ENCODE measurements at regions not wholly inside any gene's neighbourhood (a gene's known extent, or its start where the extent isn't known, plus 50 kb on each side); places are given as distances from the start of the nearest gene placed in this dataset.

DNA sequence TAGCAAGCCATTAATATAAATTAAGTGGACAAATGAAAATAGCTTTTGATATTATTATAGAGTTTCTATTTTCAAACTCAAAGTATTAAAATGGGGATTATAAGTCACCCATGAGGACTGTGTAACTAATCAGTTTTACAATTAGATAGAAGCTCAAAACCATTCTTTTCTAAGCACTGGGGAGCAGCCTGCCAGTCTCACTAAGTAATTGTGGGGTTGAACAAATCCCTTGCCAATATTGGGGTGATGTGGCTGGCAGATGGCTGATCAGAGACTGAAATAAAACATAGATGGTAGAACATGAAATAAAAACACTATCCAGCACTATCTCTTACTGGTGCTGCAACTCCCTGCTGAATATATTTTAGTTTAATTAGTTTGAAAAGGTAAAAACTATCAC, 353.2 kb downstream of the FLRT2 start:
- Histone ChIP-seq H4K20me1 (ENCODE audit: insufficient read depth, low read length) (no peaks in the 10 kb centered on the region), H3K27me3 (ENCODE audit: control insufficient read depth in 1 of 2, insufficient read depth in 2 of 2, low read length in 2 of 2) (no peaks in the 10 kb centered on the region; a peak in 1 of 5 replicates), H3K4me2 (ENCODE audit: low read depth, low read length) (no peak overlapping the region), H3K79me2 (ENCODE audit: insufficient read depth, low read length) (no peaks in the 10 kb centered on the region), H3K9ac (ENCODE audit: insufficient read depth, low read depth, low read length) (no peak overlapping the region), H3K4me3 (replicated peaks in 1 of 3; ENCODE audit: insufficient read depth in 1 of 3, low read depth in 2 of 3, low read length in 3 of 3) (no peak overlapping the region), H3K36me3 (replicated peaks in 1 of 2; ENCODE audit: control insufficient read depth in 1 of 2, insufficient read depth in 2 of 2, low read length in 2 of 2) (no peaks in the 10 kb centered on the region), H3K27ac (ENCODE audit: extremely low read length, insufficient read depth, low read length) (no peak overlapping the region), H3K4me1 (ENCODE audit: insufficient read depth, low read length) (no peaks in the 10 kb centered on the region), H3K9me3 (ENCODE audit: low read length) (peaks cover 58% of the 10 kb centered on the region), H2AFZ (ENCODE audit: low read length) (no peak overlapping the region)
- ATAC-seq (no peak), DNase-seq (ENCODE audit: low spot score) (no peak), FAIRE-seq (no peak)
- intact Hi-C loops (cut with micrococcal nuclease; ENCODE audit: unreplicated experiment) (no loop called here), in situ Hi-C loops (cut with HindIII; ENCODE audit: extremely low pct_ligation_motif_present, low pct_unique_long_range_greater_than_20kb) (no loop called here)
- TF ChIP-seq ZNF772 (CRISPR knock-in tag; IDR thresholded peaks at IDR 0.05) (no peak), SIN3A (IDR thresholded peaks at IDR 0.05; ENCODE audit: borderline replicate concordance, low read depth, low read length) (no peak), SRSF4 (IDR thresholded peaks at IDR 0.05; ENCODE audit: low read depth, low read length, poor library complexity, severe bottlenecking) (no peak), HDAC1 (CRISPR knock-in tag; IDR thresholded peaks at IDR 0.05) (no peak), ZEB1 (IDR thresholded peaks at IDR 0.05; ENCODE audit: insufficient replicate concordance, low read depth) (no peak), ZFP91 (CRISPR knock-in tag; IDR thresholded peaks at IDR 0.05; ENCODE audit: borderline replicate concordance) (no peak), SPEN (CRISPR knock-in tag; IDR thresholded peaks at IDR 0.05; ENCODE audit: low read depth) (no peak), CC2D1A (CRISPR knock-in tag; IDR thresholded peaks at IDR 0.05) (no peak), ZNF207 (IDR thresholded peaks at IDR 0.05; ENCODE audit: borderline replicate concordance) (no peak), ATF1 (CRISPR knock-in tag; IDR thresholded peaks at IDR 0.05) (no peak), KAT7 (CRISPR knock-in tag; IDR thresholded peaks at IDR 0.05; ENCODE audit: borderline replicate concordance) (no peak), JUN (CRISPR knock-in tag; IDR thresholded peaks at IDR 0.05) (no peak), MED1 (CRISPR knock-in tag; IDR thresholded peaks at IDR 0.05) (no peak), NFIC (IDR thresholded peaks at IDR 0.05; ENCODE audit: low read length) (no peak)
- TF ChIP-seq, protein P1, sequence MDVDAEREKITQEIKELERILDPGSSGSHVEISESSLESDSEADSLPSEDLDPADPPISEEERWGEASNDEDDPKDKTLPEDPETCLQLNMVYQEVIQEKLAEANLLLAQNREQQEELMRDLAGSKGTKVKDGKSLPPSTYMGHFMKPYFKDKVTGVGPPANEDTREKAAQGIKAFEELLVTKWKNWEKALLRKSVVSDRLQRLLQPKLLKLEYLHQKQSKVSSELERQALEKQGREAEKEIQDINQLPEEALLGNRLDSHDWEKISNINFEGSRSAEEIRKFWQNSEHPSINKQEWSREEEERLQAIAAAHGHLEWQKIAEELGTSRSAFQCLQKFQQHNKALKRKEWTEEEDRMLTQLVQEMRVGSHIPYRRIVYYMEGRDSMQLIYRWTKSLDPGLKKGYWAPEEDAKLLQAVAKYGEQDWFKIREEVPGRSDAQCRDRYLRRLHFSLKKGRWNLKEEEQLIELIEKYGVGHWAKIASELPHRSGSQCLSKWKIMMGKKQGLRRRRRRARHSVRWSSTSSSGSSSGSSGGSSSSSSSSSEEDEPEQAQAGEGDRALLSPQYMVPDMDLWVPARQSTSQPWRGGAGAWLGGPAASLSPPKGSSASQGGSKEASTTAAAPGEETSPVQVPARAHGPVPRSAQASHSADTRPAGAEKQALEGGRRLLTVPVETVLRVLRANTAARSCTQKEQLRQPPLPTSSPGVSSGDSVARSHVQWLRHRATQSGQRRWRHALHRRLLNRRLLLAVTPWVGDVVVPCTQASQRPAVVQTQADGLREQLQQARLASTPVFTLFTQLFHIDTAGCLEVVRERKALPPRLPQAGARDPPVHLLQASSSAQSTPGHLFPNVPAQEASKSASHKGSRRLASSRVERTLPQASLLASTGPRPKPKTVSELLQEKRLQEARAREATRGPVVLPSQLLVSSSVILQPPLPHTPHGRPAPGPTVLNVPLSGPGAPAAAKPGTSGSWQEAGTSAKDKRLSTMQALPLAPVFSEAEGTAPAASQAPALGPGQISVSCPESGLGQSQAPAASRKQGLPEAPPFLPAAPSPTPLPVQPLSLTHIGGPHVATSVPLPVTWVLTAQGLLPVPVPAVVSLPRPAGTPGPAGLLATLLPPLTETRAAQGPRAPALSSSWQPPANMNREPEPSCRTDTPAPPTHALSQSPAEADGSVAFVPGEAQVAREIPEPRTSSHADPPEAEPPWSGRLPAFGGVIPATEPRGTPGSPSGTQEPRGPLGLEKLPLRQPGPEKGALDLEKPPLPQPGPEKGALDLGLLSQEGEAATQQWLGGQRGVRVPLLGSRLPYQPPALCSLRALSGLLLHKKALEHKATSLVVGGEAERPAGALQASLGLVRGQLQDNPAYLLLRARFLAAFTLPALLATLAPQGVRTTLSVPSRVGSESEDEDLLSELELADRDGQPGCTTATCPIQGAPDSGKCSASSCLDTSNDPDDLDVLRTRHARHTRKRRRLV (CRISPR knock-in tag; IDR thresholded peaks at IDR 0.05) = no peak
- TF ChIP-seq, protein P2, sequence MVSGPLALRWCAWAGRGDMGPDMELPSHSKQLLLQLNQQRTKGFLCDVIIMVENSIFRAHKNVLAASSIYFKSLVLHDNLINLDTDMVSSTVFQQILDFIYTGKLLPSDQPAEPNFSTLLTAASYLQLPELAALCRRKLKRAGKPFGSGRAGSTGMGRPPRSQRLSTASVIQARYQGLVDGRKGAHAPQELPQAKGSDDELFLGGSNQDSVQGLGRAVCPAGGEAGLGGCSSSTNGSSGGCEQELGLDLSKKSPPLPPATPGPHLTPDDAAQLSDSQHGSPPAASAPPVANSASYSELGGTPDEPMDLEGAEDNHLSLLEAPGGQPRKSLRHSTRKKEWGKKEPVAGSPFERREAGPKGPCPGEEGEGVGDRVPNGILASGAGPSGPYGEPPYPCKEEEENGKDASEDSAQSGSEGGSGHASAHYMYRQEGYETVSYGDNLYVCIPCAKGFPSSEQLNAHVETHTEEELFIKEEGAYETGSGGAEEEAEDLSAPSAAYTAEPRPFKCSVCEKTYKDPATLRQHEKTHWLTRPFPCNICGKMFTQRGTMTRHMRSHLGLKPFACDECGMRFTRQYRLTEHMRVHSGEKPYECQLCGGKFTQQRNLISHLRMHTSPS (CRISPR knock-in tag; IDR thresholded peaks at IDR 0.05; ENCODE audit: low read depth) = no peak
- TF ChIP-seq, protein P3, sequence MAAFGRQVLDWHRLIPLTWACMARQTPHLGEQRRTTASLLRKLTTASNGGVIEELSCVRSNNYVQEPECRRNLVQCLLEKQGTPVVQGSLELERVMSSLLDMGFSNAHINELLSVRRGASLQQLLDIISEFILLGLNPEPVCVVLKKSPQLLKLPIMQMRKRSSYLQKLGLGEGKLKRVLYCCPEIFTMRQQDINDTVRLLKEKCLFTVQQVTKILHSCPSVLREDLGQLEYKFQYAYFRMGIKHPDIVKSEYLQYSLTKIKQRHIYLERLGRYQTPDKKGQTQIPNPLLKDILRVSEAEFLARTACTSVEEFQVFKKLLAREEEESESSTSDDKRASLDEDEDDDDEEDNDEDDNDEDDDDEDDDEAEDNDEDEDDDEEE (CRISPR knock-in tag; IDR thresholded peaks at IDR 0.05) = no peak
- BruUV-seq (replicated peaks) = no TSS peak
- ChIA-PET POLR2A (no interaction called here), CTCF (ENCODE audit: low intra/inter-chr PET ratio, low total read pairs) (no interaction called here)
